ENCODE measurements at regions not wholly inside any gene's neighbourhood (a gene's known extent, or its start where the extent isn't known, plus 50 kb on each side); places are given as distances from the start of the nearest gene placed in this dataset.
A peak's percentile ranks its signal among the peaks of the same experiment; 100 is the strongest.

GRCh38 chr9:129383561-129384490 lies 205.8 kb upstream of the IER5L start:
- peak overlapping the region; percentile 82 for H3K27ac ChIP-seq
- TF ChIP-seq CTCF (conservative IDR thresholded peaks at IDR 0.05; ENCODE audit: low read depth) = no peak; the same call in 1 of the 2 replicates
- peak; percentile 92 for DNase-seq (ENCODE audit: low spot score)
- ChIA-PET POLR2A (ENCODE audit: low non-redundant PET) (interaction anchor here (1.0 to 2.1 kb wide), 8 partner anchors 22 to 112 kb away, joined by 3 to 7 read pairs (median 5); no protein-coding TSS in a partner anchor), CTCF (interaction anchor here (0.5 to 1.3 kb wide), 5 partner anchors 13 to 252 kb away, joined by 3 to 5 read pairs (median 3); no protein-coding TSS in a partner anchor)

GRCh38 chr9:129383019-129383560 lies 205.0 kb upstream of the IER5L start:
- DNase-seq (ENCODE audit: low spot score) = peak; percentile 93
- POLR2A ChIA-PET (ENCODE audit: low non-redundant PET) = interaction anchor here (0.6 to 2.1 kb wide), 13 partner anchors 10 to 134 kb away, joined by 3 to 7 read pairs (median 5); no protein-coding TSS in a partner anchor
- peak overlapping the region; percentile 82 for H3K27ac ChIP-seq
- no peak for TF ChIP-seq CTCF (conservative IDR thresholded peaks at IDR 0.05; ENCODE audit: low read depth)
- CTCF ChIA-PET = interaction anchor here (0.7 to 1.3 kb wide), 5 partner anchors 13 to 251 kb away, joined by 3 to 5 read pairs (median 3); no protein-coding TSS in a partner anchor

GRCh38 chr9:129382281-129383018 lies 204.4 kb upstream of the IER5L start:
- H3K27ac ChIP-seq = peak overlapping the region; percentile 82
- CTCF ChIA-PET = interaction anchor here (0.6 to 1.3 kb wide), 6 partner anchors 20 to 269 kb away, joined by 3 to 5 read pairs (median 4); no protein-coding TSS in a partner anchor
- no peak for TF ChIP-seq CTCF (conservative IDR thresholded peaks at IDR 0.05; ENCODE audit: low read depth)
- POLR2A ChIA-PET (ENCODE audit: low non-redundant PET) = interaction anchor here (0.5 to 2.1 kb wide), 13 partner anchors 9 to 134 kb away, joined by 3 to 10 read pairs (median 5); no protein-coding TSS in a partner anchor
- no peak for DNase-seq (ENCODE audit: low spot score)

- no peak for DNase-seq (ENCODE audit: low spot score)
- no peak overlapping the region for H3K27ac ChIP-seq
- ChIA-PET CTCF (interaction anchor here (0.6 to 0.8 kb wide), 3 partner anchors 144 to 230 kb away, joined by 3 to 4 read pairs (median 3); no protein-coding TSS in a partner anchor), POLR2A (ENCODE audit: low non-redundant PET) (interaction anchor here (0.5 to 2.1 kb wide), 2 partner anchors 19 to 169 kb away, joined by 5 to 11 read pairs; no protein-coding TSS in a partner anchor)
- TF ChIP-seq CTCF (conservative IDR thresholded peaks at IDR 0.05; ENCODE audit: low read depth) = no peak
These were observed 203.5 kb upstream of the IER5L start for GRCh38 chr9:129381481-129381957.

GRCh38 chr9:129380961-129381401 lies 202.9 kb upstream of the IER5L start:
- ChIA-PET POLR2A (ENCODE audit: low non-redundant PET) (interaction anchor here (0.5 kb wide), 1 partner anchor 168 kb away, joined by 11 read pairs; no protein-coding TSS in a partner anchor), CTCF (interaction anchor here (0.6 kb wide), 1 partner anchor 145 kb away, joined by 3 read pairs; no protein-coding TSS in a partner anchor)
- H3K27ac ChIP-seq = no peak overlapping the region
- TF ChIP-seq CTCF (conservative IDR thresholded peaks at IDR 0.05; ENCODE audit: low read depth) = no peak
- DNase-seq (ENCODE audit: low spot score) = no peak
